NCI-H146 treated with DMSO at 0.1 percent for 48 hours (cell line): ENCODE measurements at regions not wholly inside any gene's neighbourhood (a gene's known extent, or its start where the extent isn't known, plus 50 kb on each side); places are given as distances from the start of the nearest gene placed in this dataset.

ENCODE experiments used
- DNase-seq: peaks from one replicate; lab custom pipeline; 2025; ENCODE audit not compliant: unreplicated experiment; lab: John Stamatoyannopoulos, UW

DNA sequence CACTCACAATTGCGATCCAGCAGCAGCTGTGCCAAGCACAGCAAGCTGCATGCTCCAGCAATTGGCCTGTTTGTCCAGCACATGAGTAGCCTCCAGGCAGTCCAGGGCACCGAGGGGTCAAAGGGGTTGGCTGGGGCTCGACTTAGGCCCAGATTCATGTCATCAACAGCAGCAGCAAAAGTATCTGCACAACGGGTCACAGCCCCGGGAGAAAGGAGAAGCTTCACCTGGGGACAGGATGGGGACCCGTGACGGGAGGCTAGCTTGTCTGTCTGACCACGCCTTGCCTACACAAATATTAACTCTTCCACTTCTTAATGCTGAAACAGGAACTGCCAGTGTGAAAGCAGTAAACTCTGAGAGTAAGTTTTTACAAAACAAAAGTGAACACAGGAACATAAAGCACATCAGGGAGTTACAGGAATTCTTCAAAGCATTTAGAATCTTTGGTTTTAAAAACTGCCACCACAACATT is 191.2 kb downstream of the PIK3R1 start:
- no peak for DNase-seq

DNA sequence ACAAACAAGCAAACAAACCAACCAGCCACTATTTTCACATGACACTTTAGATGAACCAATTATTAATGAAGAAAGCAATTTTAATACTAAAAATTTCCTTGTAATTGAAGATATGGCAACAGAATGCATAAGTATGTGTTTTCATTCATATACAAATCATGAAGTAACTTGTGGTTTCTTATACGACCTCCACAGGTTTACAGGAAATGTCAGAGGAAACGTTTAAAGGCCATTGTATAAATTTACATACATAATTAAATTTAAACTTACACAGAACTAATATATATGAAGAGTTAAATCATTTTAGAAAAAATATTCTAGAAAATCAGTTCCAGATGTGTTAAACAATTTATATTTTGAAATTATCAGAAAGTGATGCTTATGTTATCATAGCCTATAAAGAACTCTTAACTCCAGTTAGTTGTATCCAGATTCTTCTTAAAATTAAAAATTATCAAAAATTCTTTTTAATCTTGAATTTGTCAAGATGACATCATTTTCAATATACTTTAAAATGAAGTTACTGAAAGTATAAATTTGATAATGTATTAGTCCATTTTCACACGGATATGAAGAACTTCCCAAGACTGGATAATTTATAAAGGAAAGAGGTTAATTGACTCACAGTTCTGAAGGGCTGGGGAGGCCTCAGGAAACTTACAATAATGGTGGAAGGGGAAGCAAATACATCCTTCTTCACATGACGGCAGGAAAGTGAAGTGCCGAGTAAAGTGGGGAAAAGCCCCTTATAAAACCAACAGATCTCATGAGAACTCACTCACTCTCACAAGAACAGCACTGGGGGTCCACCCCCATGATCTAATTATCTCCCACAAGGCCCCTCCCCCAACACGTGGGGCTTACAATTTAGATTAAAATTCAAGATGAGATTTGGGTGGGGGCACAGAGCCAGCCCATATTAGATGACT is 192.0 kb downstream of the PIK3R1 start:
- DNase-seq, result no peak

DNA sequence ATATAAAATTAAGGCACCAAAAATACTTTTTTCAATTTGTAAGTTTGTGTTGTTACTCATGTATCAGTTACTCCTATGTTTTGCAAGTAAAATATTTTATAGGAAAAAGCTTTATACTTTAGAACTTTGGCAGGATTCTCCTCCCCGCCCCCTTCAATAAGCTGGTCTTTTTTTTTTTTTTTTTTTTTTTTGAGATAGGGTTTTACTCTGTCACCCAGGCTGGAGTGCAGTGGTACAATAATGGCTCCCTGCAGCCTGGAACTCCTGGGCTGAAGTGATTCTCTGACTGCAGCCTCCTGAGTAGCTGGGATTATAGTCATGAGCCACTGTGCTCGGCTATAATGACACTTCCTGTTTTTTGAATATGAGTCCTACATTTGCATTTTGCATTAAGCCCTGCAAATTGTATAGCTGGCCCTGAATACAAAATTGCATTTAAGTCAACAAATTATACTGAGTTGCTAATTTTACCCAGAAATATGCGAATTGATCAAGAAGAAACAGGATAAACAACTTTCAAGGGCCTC is 192.9 kb downstream of the PIK3R1 start:
- DNase-seq, result no peak

DNA sequence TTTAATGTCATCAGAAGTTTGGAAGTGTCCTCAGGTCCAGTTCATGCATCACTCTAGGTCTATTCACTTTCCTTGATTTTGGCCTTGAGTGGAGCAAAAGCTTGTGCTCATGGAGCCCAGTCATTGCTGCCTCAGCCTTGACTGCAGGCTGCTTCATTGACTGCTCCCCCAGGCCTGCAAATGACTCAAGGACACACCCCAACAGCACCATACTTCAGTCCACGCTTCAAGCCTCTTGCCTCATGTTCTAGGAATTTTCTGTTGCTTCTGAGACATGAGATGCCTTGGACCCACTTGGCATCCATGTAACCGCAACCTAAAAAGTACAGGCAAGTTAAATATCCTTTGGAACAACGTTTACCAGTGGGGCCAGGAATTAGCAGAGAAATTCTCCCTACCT is 193.7 kb downstream of the PIK3R1 start:
- DNase-seq, result no peak

DNA sequence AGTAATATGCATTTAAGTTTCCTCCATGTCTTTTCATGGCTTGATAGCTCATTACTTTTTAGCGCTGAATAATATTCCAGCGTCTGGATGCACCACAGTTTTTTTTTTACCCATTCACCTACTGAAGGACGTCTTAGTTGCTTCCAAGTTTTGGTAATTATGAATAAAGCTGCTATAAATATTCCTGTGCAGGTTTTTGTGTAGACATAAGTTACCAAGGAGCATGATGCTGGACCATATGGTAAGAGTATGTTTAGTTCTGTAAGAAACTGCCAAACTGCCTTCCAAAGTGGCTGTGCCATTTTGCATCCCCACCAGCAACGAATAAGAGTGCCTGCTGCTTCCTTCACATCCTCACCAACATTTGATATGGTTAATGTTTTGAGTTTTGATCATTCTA is 195.6 kb downstream of the PIK3R1 start:
- DNase-seq, result no peak

- no peak for DNase-seq
Observed at GRCh38 chr5:68415177-68416085, 199.9 kb downstream of the PIK3R1 start.

DNA sequence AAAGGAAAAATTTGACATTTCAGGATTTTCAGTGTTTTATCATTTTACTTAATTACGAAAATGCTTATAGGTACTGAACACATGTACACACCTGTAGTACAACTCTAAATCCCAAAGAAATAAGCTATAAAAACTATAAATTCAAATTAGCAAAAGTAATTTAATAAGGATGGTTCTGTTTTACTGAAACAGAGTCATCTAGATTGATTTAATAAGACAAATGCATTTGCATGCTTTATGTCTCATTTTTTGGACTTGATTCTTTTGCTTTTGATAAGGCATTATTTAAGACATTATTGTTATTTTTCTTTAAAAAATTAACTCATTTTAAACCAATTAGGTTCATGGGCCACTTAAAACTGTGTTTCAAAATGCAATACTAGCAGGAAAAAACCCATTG is 201.2 kb downstream of the PIK3R1 start:
- DNase-seq, result no peak

GRCh38 chr5:68418201-68418600 is 202.6 kb downstream of the PIK3R1 start:
- no peak for DNase-seq

DNA sequence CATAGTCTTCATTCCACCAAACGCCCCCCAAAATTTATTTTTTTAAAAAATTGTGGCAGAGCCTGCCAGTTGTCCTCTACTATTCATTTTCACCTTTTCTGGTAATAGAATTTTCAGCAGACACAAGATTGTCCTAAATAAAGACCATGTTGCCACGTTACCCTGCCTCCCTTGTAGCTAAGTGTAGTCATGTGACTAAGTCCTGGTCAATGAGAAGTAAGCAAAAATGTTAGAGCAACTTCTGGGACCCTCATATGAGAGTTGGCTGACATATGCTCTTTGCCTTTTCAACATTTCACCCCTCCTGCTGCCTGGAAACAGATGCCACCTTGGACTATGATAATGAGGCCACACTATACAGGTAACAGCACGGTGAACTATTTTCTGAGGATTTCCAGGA is 203.1 kb downstream of the PIK3R1 start:
- no peak for DNase-seq

DNA sequence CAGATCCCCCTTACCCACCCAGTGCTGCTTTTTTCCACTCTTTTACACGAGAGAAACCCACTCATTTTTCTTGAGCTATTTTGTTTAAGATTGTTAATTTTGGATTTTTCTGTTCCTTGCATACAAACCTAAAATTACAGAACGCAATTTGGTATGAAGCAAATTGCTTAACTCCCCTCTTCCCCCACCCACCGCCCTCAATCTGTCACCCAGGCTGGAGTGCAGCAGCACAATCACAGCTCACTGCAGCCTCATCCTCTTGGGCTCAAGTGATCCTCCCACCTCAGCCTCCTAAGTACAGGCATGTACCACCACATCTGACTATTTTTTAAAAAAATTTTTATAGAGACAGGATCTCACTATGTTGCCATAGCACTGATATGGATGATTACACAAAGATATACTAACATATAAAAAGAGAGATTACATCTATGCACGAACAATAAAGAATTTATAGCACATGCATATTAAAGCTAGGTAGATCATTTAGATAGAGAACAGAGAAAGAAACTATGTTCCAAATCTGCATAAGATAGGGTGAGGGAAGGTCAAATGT is 203.6 kb downstream of the PIK3R1 start:
- no peak for DNase-seq

DNA sequence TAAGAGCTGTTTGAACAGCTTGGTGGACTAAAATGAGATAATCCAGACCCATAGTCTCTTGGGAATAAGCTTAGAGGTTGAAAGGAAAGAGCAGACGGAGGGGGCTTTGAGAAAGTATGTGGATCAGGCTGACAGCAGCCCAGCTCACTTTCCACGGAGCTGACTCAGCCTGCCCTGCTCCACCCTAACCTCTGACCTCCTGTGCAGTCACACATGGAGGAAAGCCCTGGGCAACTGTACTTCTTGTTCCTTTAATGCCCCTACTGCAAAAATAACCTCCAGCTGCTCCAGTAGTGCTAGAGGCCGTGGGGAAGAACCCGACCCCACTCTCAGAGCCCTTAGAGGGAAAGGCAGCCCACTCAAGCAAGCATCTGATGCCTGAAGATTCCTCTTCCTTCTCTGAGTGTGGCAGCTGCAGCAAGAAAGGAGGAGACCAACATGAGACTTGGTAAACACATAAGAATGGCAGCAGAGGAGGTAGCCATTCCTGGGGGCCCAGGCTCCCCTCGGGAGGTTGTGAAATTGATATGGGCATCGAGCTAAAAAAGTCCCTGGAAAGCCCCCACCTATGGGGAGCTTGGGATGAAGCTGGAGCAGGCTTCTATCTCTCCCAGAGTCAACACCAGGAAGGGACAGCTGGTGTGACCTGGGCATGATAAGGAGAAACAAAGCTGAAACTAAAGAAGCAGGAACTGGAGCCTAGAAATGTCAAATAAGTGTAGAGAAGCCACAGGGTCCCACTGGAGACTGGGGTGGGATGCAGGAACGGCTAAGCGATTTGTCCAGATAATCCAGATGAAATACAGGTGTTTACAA is 204.3 kb downstream of the PIK3R1 start:
- no peak for DNase-seq

DNA sequence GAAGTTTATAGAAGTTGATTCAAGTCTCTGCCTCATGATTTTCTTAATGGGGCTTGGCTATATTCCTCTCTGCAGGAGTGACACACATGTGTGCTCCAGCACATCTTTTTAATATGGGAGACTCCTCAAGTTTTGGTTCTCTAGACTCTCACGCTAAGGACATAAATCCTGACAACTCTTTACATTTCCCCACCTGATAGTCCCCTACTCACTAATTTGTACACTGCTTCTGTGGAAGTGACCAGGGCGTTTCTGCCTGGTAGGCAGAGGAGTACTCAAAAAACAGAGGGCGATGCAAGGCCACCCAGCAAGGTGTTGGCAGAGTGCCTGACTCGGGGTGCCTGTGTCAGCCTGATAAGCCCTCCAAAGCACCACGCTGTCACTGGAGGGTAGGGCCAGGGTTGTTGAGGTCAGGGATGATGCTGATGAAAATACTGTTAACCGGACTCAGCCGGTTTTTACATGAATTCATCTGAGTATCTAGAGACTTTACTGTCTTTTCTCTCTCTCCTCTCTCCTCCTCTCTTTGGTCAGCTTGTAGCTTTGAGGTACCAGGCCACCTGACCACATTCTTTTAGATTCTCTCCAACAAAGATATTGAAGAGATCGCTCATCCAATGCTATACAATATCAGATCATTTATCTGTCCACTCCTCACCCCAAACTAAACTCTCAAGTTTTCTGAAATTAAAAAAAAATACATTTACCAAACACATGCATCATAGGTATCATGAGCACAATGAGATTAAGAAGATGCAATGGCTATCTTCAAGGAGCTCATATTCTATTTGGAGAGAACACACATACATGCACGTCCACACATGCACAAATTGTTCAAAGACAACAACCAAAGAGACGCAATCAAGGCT is 205.2 kb downstream of the PIK3R1 start:
- no peak for DNase-seq

- DNase-seq, result no peak
Observed at GRCh38 chr5:68421485-68422220, 206.1 kb downstream of the PIK3R1 start.

- no peak for DNase-seq
Observed at GRCh38 chr5:68423154-68423811, 207.7 kb downstream of the PIK3R1 start.

DNA sequence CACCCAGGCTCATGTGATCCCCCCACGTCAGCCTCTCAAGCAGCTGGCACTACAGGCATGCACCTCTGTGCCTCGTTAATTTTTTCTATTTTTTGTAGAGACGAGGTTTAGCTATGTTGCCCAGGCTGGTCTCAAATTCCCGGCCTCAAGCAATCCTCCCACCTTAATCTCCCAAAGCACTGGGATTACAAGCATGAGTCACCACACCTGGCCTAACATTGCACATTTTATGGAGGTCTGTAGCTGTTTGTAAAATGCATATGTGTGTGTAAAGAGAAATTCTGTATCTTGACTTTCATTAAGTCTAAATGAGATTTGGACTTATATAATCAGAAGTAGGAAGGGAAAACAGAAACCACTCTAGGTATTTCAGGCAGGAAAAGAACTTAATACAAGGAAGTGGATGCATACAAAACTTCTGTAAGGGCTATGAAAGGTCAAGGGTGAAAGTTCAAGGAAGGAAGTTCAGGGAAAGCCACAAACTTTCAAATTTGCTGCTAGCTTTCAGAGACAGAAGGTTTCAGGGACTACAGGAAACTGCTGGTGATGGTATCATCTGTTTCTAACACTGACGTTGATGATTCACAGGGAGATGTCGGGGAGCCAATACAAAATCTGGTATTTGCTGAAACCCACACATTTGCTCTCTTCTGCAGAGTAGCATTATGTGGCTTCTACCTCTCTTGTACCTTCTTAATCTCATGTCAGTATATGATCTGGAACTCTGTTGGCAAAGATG is 209.4 kb downstream of the PIK3R1 start:
- no peak for DNase-seq

DNA sequence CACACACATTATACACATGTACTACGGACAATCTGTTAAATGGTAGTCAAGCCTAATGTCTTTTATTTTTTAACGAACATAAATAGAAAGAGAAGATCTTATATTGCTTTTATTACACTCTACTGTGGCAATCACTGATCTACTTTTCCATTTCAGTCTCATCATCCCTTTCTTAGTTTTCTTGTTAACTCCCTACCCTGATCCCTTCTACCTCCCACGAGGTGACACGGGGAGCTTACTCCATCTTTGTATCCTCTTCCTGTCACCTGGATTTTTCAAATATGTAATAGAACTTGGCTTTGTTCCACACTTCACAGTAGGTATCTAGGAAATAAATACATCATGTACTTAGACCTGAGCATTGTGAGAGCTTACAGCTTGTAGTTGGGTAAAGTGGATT is 211.0 kb downstream of the PIK3R1 start:
- no peak for DNase-seq

DNA sequence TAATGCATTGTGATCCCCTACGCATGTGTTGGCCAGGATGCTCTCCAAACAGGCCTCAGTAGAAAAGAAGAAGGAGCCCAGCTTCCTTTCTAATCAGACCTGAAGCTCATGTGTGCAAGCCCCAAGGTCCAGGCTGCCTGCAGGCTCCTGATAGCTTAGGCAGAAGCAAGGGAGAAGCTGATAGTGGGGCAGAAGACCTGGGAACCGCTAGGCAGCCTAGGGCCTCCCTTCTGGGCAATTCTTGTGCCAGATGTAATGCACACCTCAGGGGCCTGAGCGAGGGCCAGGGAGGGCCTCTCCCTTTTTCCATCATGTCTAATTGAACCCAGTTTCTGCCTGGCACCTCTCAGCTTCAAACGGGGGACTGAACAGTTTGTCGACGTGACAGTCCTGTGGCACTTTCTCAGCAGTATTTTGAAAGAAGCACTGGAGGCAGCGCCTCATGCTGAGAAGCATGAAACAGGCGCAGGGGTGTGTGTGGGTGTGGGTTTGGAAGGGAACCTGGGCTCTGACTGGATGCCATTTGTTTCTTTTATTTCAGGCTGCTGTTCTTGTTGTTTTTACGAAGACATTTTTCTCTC is 212.8 kb downstream of the PIK3R1 start:
- no peak for DNase-seq
